ENCODE measurements at regions not wholly inside any gene's neighbourhood (a gene's known extent, or its start where the extent isn't known, plus 50 kb on each side); places are given as distances from the start of the nearest gene placed in this dataset.

DNA sequence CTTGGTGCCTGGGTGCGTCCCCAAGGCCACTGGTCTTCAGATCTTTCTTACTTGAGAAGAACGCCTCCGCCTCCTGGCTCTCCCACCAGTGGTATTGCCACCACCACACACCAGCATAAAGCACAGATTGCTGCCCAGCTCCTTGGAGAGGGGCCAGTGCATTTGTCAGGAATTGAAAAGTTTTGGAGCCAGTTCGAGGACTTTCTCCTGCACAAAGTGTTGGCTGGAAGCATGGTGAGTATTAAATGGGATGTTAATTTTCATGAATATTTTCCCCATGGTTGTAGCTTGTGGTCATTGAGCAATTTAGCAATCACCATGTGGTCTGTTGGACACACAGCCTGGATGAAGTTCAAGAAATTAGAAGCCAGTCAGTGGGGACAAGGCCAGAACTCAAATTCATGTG is 684.6 kb upstream of the FANCL start:
- no peaks in the 10 kb centered on the region for H3K36me3 ChIP-seq (ENCODE audit: control insufficient read depth, insufficient read depth, low read length)
- no peak overlapping the region for H3K9ac ChIP-seq (ENCODE audit: extremely low read depth, low read length, poor library complexity, severe bottlenecking)
- Mint-ChIP-seq H3K9me3 (no peaks in the 10 kb centered on the region), H3K4me1 (peaks cover 6% of the 10 kb centered on the region), H3K27me3 (ENCODE audit: insufficient read depth) (no peaks in the 10 kb centered on the region), H3K36me3 (ENCODE audit: low read depth) (no peaks in the 10 kb centered on the region), H3K27ac (no peak overlapping the region), H3K4me3 (no peak overlapping the region)
- no peaks in the 10 kb centered on the region for H3K4me1 ChIP-seq (ENCODE audit: control insufficient read depth, insufficient read depth, low read length)
- H3K27ac ChIP-seq (ENCODE audit: low read depth, low read length): no peak overlapping the region
- H3K4me3 ChIP-seq (ENCODE audit: low read length): no peak overlapping the region
- H3K9me3 ChIP-seq (ENCODE audit: control insufficient read depth, low read length): no peaks in the 10 kb centered on the region
- TF ChIP-seq, protein P1, sequence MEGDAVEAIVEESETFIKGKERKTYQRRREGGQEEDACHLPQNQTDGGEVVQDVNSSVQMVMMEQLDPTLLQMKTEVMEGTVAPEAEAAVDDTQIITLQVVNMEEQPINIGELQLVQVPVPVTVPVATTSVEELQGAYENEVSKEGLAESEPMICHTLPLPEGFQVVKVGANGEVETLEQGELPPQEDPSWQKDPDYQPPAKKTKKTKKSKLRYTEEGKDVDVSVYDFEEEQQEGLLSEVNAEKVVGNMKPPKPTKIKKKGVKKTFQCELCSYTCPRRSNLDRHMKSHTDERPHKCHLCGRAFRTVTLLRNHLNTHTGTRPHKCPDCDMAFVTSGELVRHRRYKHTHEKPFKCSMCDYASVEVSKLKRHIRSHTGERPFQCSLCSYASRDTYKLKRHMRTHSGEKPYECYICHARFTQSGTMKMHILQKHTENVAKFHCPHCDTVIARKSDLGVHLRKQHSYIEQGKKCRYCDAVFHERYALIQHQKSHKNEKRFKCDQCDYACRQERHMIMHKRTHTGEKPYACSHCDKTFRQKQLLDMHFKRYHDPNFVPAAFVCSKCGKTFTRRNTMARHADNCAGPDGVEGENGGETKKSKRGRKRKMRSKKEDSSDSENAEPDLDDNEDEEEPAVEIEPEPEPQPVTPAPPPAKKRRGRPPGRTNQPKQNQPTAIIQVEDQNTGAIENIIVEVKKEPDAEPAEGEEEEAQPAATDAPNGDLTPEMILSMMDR (conservative IDR thresholded peaks at IDR 0.05): no peak
- 86 to 100% methylated on average over 1 to 4 of the region's 4 CpGs for WGBS, 2 experiments (ENCODE audit: insufficient coverage in 1 of 2, insufficient read length in 1 of 2)
- no peak for DNase-seq
- no peaks in the 10 kb centered on the region for H3K27me3 ChIP-seq (ENCODE audit: control insufficient read depth, insufficient read depth, low read length, poor library complexity, severe bottlenecking)

- Mint-ChIP-seq H3K27ac (no peak overlapping the region), H3K9me3 (no peaks in the 10 kb centered on the region)
- TF ChIP-seq, protein P1 (conservative IDR thresholded peaks at IDR 0.05): no peak
Measured at GRCh38 chr2:58923869-58924268, 682.7 kb upstream of the FANCL start.

GRCh38 chr2:58922245-58922644 is 681.1 kb upstream of the FANCL start:
- no peaks in the 10 kb centered on the region for H3K27me3 ChIP-seq (ENCODE audit: control insufficient read depth, insufficient read depth, low read length, poor library complexity, severe bottlenecking)
- Mint-ChIP-seq H3K4me1 (no peaks in the 10 kb centered on the region), H3K36me3 (ENCODE audit: low read depth) (no peaks in the 10 kb centered on the region), H3K27ac (no peak overlapping the region), H3K4me3 (no peak overlapping the region), H3K27me3 (ENCODE audit: insufficient read depth) (no peaks in the 10 kb centered on the region), H3K9me3 (no peaks in the 10 kb centered on the region)
- no peak overlapping the region for H3K9ac ChIP-seq (ENCODE audit: extremely low read depth, low read length, poor library complexity, severe bottlenecking)
- H3K4me3 ChIP-seq (ENCODE audit: low read length): no peak overlapping the region
- H3K4me1 ChIP-seq (ENCODE audit: control insufficient read depth, insufficient read depth, low read length): no peaks in the 10 kb centered on the region
- TF ChIP-seq, protein P1 (conservative IDR thresholded peaks at IDR 0.05): no peak
- WGBS, 2 experiments (ENCODE audit: insufficient coverage in 1 of 2, insufficient read length in 1 of 2): 98% methylated on average over 1 of the region's 1 CpG; no CpG with 5 or more reads in 1 of the 2 experiments
- H3K27ac ChIP-seq (ENCODE audit: low read depth, low read length): no peak overlapping the region
- DNase-seq: no peak
- no peaks in the 10 kb centered on the region for H3K9me3 ChIP-seq (ENCODE audit: control insufficient read depth, low read length)
- no peaks in the 10 kb centered on the region for H3K36me3 ChIP-seq (ENCODE audit: control insufficient read depth, insufficient read depth, low read length)

More at GRCh38 chr2:58923869-58924268, 682.7 kb upstream of the FANCL start:
- no peaks in the 10 kb centered on the region for H3K27me3 ChIP-seq (ENCODE audit: control insufficient read depth, insufficient read depth, low read length, poor library complexity, severe bottlenecking)
- WGBS, 2 experiments (ENCODE audit: insufficient coverage in 1 of 2, insufficient read length in 1 of 2): 88% methylated on average over 1 of the region's 1 CpG; no CpG with 5 or more reads in 1 of the 2 experiments
- DNase-seq: no peak
- Mint-ChIP-seq H3K4me1 (peaks cover 6% of the 10 kb centered on the region), H3K27me3 (ENCODE audit: insufficient read depth) (no peaks in the 10 kb centered on the region), H3K4me3 (no peak overlapping the region), H3K36me3 (ENCODE audit: low read depth) (no peaks in the 10 kb centered on the region)
- H3K9ac ChIP-seq (ENCODE audit: extremely low read depth, low read length, poor library complexity, severe bottlenecking): no peak overlapping the region
- H3K9me3 ChIP-seq (ENCODE audit: control insufficient read depth, low read length): no peaks in the 10 kb centered on the region
- H3K36me3 ChIP-seq (ENCODE audit: control insufficient read depth, insufficient read depth, low read length): no peaks in the 10 kb centered on the region
- no peak overlapping the region for H3K27ac ChIP-seq (ENCODE audit: low read depth, low read length)
- H3K4me3 ChIP-seq (ENCODE audit: low read length): no peak overlapping the region
- no peaks in the 10 kb centered on the region for H3K4me1 ChIP-seq (ENCODE audit: control insufficient read depth, insufficient read depth, low read length)

All from endodermal cell (in vitro differentiated cells).